ENCODE measurements at regions not wholly inside any gene's neighbourhood (a gene's known extent, or its start where the extent isn't known, plus 50 kb on each side); places are given as distances from the start of the nearest gene placed in this dataset.

DNA sequence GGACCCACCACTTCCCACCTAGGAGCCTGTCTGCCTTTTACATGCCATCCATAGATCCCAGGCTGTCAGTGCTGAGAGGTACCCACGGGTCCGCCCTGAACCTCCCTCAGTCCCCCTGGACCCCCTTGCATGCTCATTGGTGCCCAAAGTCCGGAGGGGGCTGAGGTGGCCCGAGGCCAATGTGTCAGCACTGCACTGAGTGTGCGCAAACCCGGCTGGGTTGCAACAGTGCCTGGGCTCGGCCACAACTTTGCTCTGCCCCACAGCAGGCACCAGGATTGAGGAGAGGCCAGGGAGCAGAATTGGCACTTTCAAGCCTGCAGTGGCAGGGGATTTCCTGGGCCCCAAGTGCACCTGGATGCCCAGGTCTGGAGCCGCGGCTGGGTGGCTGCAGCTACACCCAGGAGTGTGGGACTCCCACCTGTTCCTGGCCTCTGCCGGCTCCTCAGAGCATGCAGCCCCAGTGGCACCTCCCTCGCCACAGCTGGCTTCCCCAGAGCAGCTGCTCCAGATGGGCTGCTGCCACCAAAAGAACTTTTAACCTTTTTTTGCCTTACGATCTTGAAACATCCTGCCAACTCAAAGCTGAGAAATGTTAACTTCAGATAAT is 837.0 kb downstream of the SLITRK6 start:
- TF ChIP-seq, protein P1, sequence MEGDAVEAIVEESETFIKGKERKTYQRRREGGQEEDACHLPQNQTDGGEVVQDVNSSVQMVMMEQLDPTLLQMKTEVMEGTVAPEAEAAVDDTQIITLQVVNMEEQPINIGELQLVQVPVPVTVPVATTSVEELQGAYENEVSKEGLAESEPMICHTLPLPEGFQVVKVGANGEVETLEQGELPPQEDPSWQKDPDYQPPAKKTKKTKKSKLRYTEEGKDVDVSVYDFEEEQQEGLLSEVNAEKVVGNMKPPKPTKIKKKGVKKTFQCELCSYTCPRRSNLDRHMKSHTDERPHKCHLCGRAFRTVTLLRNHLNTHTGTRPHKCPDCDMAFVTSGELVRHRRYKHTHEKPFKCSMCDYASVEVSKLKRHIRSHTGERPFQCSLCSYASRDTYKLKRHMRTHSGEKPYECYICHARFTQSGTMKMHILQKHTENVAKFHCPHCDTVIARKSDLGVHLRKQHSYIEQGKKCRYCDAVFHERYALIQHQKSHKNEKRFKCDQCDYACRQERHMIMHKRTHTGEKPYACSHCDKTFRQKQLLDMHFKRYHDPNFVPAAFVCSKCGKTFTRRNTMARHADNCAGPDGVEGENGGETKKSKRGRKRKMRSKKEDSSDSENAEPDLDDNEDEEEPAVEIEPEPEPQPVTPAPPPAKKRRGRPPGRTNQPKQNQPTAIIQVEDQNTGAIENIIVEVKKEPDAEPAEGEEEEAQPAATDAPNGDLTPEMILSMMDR (IDR thresholded peaks at IDR 0.05; ENCODE audit: low read depth, low read length) = no peak
- TF ChIP-seq EZH2phosphoT487 (IDR thresholded peaks at IDR 0.05; ENCODE audit: low read depth) = no peak
- H3K9me3 ChIP-seq (ENCODE audit: insufficient read depth, low read length) = no peaks in the 10 kb centered on the region
- no peak overlapping the region for H2AFZ ChIP-seq (ENCODE audit: low read depth, low read length)
- H3K27me3 ChIP-seq (ENCODE audit: low read depth, low read length) = no peaks in the 10 kb centered on the region
- H3K79me2 ChIP-seq (ENCODE audit: low read length) = no peaks in the 10 kb centered on the region
- no peaks in the 10 kb centered on the region for H4K20me1 ChIP-seq (ENCODE audit: insufficient read depth, low read length)
- H3K9ac ChIP-seq (ENCODE audit: low read length) = no peak overlapping the region
- H3K4me1 ChIP-seq (ENCODE audit: low read length) = peaks cover 16% of the 10 kb centered on the region
- H3K4me2 ChIP-seq (ENCODE audit: low read length) = peak overlapping the region; percentile 45
- no peaks in the 10 kb centered on the region for H3K36me3 ChIP-seq (replicated peaks; ENCODE audit: low read depth, low read length)
- no peak overlapping the region for H3K4me3 ChIP-seq (ENCODE audit: low read length)
- peak overlapping the region; percentile 40 for H3K27ac ChIP-seq (ENCODE audit: low read length)

DNA sequence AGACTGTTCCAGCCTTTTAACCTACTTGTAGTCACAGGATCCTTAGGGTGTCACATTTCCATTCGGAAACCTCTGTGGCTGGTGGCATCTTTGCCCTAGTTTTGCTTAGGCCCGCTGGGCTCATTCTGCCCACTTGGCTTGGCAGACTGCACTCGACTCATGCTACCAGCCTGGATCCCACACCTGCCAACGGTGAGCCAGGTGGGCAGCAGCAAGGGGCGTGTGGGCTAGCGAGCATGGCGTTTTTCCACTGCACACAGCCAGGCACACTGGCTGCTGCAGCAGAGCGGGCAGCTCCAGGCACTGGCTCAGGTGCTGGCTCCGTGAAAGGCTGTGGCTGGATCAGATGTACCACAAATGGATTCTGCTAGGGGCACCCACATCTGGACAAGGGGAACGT is 838.2 kb downstream of the SLITRK6 start:
- Histone ChIP-seq H4K20me1 (ENCODE audit: insufficient read depth, low read length) (no peaks in the 10 kb centered on the region), H3K36me3 (replicated peaks; ENCODE audit: low read depth, low read length) (no peaks in the 10 kb centered on the region), H3K4me2 (ENCODE audit: low read length) (no peak overlapping the region), H3K4me3 (ENCODE audit: low read length) (no peak overlapping the region), H3K9ac (ENCODE audit: low read length) (no peak overlapping the region), H3K27ac (ENCODE audit: low read length) (no peak overlapping the region), H3K4me1 (ENCODE audit: low read length) (peaks cover 16% of the 10 kb centered on the region), H3K27me3 (ENCODE audit: low read depth, low read length) (no peaks in the 10 kb centered on the region), H3K9me3 (ENCODE audit: insufficient read depth, low read length) (no peaks in the 10 kb centered on the region), H2AFZ (ENCODE audit: low read depth, low read length) (no peak overlapping the region), H3K79me2 (ENCODE audit: low read length) (no peaks in the 10 kb centered on the region)
- TF ChIP-seq EZH2phosphoT487 (IDR thresholded peaks at IDR 0.05; ENCODE audit: low read depth) = no peak
- TF ChIP-seq, protein P1 (IDR thresholded peaks at IDR 0.05; ENCODE audit: low read depth, low read length) = no peak

DNA sequence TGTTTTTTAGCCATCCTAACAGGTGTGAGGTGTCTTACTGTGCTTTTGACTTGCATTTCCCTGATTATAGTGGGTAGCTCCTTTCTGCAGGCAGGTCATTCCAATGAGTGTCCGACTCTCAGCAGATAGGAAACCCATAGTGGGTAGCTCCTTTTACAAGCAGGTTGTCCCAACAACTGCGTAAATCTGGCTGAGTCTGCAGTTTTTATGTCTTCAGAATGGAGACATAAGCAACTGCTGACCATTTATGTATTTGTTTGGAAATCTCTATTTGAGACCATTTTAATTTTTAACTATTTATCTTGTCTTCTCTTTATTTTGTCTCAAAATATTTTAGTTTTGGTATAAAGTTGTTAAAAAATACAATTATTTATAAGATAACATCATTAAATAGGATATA is 839.4 kb downstream of the SLITRK6 start:
- Histone ChIP-seq H3K4me3 (ENCODE audit: low read length) (no peak overlapping the region), H3K79me2 (ENCODE audit: low read length) (no peaks in the 10 kb centered on the region), H4K20me1 (ENCODE audit: insufficient read depth, low read length) (no peaks in the 10 kb centered on the region), H3K9me3 (ENCODE audit: insufficient read depth, low read length) (no peaks in the 10 kb centered on the region), H3K27ac (ENCODE audit: low read length) (no peak overlapping the region), H3K27me3 (ENCODE audit: low read depth, low read length) (no peaks in the 10 kb centered on the region), H2AFZ (ENCODE audit: low read depth, low read length) (no peak overlapping the region), H3K9ac (ENCODE audit: low read length) (no peak overlapping the region), H3K36me3 (replicated peaks; ENCODE audit: low read depth, low read length) (no peaks in the 10 kb centered on the region), H3K4me1 (ENCODE audit: low read length) (peaks cover 16% of the 10 kb centered on the region), H3K4me2 (ENCODE audit: low read length) (no peak overlapping the region)
- TF ChIP-seq, protein P1 (IDR thresholded peaks at IDR 0.05; ENCODE audit: low read depth, low read length) = no peak
- no peak for TF ChIP-seq EZH2phosphoT487 (IDR thresholded peaks at IDR 0.05; ENCODE audit: low read depth)

DNA sequence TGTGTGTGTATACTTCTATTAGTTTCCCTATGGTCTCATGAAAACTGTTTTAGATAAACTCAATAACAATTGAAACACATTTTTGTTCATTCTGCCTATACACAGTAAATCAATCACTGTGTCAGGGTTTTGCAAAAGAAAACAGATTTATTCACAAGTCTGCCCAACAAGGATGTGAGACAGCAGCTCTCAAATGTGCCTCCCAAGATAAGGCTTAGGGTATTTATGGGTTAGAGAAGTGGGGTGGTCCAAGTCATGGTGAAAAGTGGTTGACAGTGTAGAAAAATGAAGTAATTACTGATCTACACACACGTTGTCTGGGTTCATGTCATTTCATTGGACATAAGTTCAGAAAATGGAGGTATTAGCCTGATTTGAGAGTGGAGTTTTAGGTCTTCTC is 844.6 kb downstream of the SLITRK6 start:
- Histone ChIP-seq H3K79me2 (ENCODE audit: low read length) (no peaks in the 10 kb centered on the region), H3K4me1 (ENCODE audit: low read length) (no peaks in the 10 kb centered on the region), H4K20me1 (ENCODE audit: insufficient read depth, low read length) (no peaks in the 10 kb centered on the region), H3K27ac (ENCODE audit: low read length) (no peak overlapping the region), H3K27me3 (ENCODE audit: low read depth, low read length) (no peaks in the 10 kb centered on the region), H3K4me2 (ENCODE audit: low read length) (no peak overlapping the region), H2AFZ (ENCODE audit: low read depth, low read length) (no peak overlapping the region), H3K9me3 (ENCODE audit: insufficient read depth, low read length) (no peaks in the 10 kb centered on the region), H3K9ac (ENCODE audit: low read length) (no peak overlapping the region), H3K36me3 (replicated peaks; ENCODE audit: low read depth, low read length) (no peaks in the 10 kb centered on the region), H3K4me3 (ENCODE audit: low read length) (no peak overlapping the region)
- no peak for TF ChIP-seq EZH2phosphoT487 (IDR thresholded peaks at IDR 0.05; ENCODE audit: low read depth)
- TF ChIP-seq, protein P1 (IDR thresholded peaks at IDR 0.05; ENCODE audit: low read depth, low read length) = no peak
